ENCODE measurements at regions not wholly inside any gene's neighbourhood (a gene's known extent, or its start where the extent isn't known, plus 50 kb on each side); places are given as distances from the start of the nearest gene placed in this dataset.

DNA sequence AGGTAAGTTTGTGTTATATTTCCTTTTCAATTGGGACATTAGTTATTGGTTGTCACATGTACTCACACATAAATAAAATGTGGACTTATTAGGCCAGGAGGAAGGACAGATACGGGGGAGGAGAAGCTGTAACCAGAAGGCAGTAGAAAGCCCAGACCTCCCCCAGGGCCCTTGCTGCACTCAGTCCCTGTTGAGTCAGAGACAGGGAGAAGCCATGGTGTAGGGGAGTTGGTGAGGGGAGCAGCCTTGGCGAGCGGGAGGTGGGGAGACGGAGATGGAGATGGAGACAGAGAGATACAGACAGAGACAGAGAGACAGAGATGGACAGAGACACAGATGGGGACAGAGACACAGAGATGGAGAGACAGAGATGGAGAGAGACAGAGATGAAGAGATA is 263.2 kb downstream of the DLL1 start:
- TF ChIP-seq, protein P1, sequence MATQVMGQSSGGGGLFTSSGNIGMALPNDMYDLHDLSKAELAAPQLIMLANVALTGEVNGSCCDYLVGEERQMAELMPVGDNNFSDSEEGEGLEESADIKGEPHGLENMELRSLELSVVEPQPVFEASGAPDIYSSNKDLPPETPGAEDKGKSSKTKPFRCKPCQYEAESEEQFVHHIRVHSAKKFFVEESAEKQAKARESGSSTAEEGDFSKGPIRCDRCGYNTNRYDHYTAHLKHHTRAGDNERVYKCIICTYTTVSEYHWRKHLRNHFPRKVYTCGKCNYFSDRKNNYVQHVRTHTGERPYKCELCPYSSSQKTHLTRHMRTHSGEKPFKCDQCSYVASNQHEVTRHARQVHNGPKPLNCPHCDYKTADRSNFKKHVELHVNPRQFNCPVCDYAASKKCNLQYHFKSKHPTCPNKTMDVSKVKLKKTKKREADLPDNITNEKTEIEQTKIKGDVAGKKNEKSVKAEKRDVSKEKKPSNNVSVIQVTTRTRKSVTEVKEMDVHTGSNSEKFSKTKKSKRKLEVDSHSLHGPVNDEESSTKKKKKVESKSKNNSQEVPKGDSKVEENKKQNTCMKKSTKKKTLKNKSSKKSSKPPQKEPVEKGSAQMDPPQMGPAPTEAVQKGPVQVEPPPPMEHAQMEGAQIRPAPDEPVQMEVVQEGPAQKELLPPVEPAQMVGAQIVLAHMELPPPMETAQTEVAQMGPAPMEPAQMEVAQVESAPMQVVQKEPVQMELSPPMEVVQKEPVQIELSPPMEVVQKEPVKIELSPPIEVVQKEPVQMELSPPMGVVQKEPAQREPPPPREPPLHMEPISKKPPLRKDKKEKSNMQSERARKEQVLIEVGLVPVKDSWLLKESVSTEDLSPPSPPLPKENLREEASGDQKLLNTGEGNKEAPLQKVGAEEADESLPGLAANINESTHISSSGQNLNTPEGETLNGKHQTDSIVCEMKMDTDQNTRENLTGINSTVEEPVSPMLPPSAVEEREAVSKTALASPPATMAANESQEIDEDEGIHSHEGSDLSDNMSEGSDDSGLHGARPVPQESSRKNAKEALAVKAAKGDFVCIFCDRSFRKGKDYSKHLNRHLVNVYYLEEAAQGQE (IDR thresholded peaks at IDR 0.05; ENCODE audit: insufficient read depth in 1 of 2, low read depth in 2 of 2, low read length in 2 of 2) = no peak
- TF ChIP-seq TAF1 (IDR thresholded peaks at IDR 0.05; ENCODE audit: borderline replicate concordance, insufficient read depth, low read length) (no peak), POLR2AphosphoS5 (IDR thresholded peaks at IDR 0.05; ENCODE audit: low read depth, low read length) (no peak), SIN3A (IDR thresholded peaks at IDR 0.05; ENCODE audit: borderline replicate concordance, insufficient read depth, low read length) (no peak), FOXP2 (optimal IDR thresholded peaks at IDR 0.05; ENCODE audit: borderline replicate concordance, extremely low read depth, extremely low read length, insufficient read depth) (no peak)

DNA sequence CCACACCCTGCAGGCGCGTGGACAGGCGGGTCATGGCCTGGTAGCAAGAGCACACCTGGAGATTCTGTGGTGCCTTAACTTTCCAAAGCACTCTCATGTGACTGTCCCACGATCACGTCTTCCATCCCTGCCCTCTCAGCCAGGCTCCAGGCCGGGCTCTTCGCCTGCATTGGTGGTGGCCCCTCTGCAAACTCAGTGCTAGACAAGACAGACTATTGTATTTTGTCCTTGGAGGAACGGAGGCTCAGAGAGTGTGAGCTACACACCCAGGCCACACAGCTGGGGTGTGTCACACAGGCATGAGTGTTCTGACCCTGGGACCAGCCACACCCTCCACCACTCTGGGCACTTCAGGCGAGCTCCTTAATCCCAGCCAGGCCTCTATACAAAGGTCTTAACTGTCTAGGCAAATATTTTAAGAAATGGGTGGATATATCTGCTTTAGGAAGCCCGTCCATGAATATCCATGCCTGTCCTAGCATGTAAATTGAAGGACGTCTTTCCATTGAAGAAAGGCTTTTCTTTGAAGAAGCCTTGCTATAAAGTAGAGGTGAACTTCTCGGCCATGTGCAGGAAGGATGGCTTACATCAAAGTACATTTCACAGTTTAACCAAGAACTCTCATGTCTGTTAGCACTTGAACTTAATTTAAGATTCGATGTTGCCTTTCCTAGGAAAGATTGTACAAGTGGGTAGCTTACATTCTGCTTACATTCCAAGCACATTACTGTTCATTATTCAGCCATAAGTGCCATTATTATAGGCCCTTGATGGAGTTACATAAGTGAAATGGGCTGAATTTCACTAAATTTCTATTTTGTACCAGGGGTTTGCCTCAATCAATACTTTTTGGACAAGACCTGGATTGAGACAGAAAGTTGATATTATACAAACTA is 263.9 kb downstream of the DLL1 start:
- TF ChIP-seq POLR2AphosphoS5 (IDR thresholded peaks at IDR 0.05; ENCODE audit: low read depth, low read length) (no peak), TAF1 (IDR thresholded peaks at IDR 0.05; ENCODE audit: borderline replicate concordance, insufficient read depth, low read length) (no peak), FOXP2 (optimal IDR thresholded peaks at IDR 0.05; ENCODE audit: borderline replicate concordance, extremely low read depth, extremely low read length, insufficient read depth) (no peak), SIN3A (IDR thresholded peaks at IDR 0.05; ENCODE audit: borderline replicate concordance, insufficient read depth, low read length) (no peak)
- TF ChIP-seq, protein P1 (IDR thresholded peaks at IDR 0.05; ENCODE audit: insufficient read depth in 1 of 2, low read depth in 2 of 2, low read length in 2 of 2) = no peak

DNA sequence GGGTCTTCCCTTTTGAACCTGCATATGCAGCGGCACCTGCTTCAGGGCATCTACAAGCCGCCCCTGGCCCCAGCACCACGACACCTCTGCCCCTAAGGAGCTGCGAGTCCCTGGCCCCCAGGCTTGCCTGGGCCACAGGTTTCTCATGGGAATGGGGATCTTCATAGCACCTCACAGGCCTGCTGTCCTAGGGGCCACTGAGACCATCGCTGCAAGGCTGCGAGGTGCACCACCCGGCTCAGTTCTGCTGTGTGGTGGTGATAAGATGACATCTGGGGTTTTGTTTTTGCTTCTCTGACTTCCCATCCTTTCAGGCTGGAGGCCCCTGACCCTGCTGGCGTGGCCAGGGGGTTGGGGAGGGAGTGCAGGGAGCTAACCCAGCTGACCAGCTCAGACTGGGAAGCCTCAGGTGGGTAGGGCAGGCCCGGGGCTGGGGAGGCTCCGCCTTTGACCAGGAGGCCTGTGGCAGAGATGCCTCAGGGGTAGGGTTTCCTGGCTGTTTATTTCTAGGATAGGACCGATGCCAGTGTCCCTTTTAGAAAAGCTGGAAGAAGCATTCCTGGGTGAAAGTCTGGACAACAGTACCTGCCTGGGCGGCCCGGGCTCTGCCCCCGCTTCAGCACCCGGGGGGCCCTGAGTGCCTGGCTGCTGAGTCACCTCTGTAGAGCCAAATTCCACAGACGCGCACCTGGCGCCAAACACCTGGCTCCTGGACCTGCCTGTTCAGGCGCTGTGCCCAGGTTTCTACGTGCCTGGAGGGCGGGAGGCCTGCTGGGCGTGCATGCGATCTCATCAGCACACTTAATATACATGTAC is 264.7 kb downstream of the DLL1 start:
- TF ChIP-seq, protein P1 (IDR thresholded peaks at IDR 0.05; ENCODE audit: insufficient read depth in 1 of 2, low read depth in 2 of 2, low read length in 2 of 2) = no peak
- TF ChIP-seq SIN3A (IDR thresholded peaks at IDR 0.05; ENCODE audit: borderline replicate concordance, insufficient read depth, low read length) = no peak
- TF ChIP-seq FOXP2 (optimal IDR thresholded peaks at IDR 0.05; ENCODE audit: borderline replicate concordance, extremely low read depth, extremely low read length, insufficient read depth) = no peak
- TF ChIP-seq POLR2AphosphoS5 (IDR thresholded peaks at IDR 0.05; ENCODE audit: low read depth, low read length) = no peak
- TF ChIP-seq TAF1 (IDR thresholded peaks at IDR 0.05; ENCODE audit: borderline replicate concordance, insufficient read depth, low read length) = no peak

DNA sequence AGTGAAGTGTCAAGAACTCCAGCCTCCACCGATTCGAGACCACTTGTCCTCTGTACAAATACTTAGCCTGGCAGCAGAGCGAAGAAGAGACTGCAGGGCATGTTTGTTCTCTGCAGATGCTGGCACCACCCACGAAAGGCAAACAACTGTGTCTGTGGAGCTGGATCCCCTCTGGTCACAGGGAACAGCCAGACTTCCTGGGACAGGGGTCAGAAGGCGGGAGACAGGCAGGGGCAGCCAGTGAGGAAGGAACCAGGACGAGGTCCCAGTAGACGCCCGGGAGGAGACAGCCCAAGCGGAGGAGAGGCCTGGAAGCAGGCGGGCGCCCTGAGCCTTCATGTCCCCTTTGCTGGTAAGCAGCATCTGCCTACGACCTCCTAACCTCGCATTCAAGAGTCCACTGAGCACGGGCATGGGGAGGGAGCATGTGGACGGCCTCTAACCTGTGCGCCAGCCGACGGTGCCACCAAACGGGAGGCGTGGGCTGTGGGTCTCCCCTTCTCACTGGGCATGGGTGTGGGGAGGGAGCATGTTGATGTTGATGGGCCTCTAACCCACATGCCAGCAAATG is 265.5 kb downstream of the DLL1 start:
- no peak for TF ChIP-seq POLR2AphosphoS5 (IDR thresholded peaks at IDR 0.05; ENCODE audit: low read depth, low read length)
- no peak for TF ChIP-seq TAF1 (IDR thresholded peaks at IDR 0.05; ENCODE audit: borderline replicate concordance, insufficient read depth, low read length)

DNA sequence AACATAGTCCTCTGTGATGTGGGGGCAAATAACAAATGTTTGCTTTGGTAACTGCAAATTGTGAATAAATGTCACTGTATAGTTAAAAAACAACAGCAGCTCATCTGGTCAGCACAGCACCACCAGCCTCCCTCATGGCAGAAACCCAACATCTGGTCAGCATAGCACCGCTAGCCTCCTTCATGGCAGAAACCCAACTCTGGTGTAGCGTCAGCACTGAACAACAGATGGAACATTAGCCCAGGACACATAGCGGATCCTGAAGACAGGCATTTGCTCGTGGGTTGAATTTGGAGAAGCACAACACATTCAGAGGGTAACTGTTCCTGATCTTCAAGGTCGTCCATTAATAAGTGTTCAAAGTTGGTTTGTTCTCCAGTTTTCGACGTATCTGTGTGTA is 265.9 kb downstream of the DLL1 start:
- TF ChIP-seq FOXP2 (optimal IDR thresholded peaks at IDR 0.05; ENCODE audit: borderline replicate concordance, extremely low read depth, extremely low read length, insufficient read depth) (no peak), SIN3A (IDR thresholded peaks at IDR 0.05; ENCODE audit: borderline replicate concordance, insufficient read depth, low read length) (no peak), POLR2AphosphoS5 (IDR thresholded peaks at IDR 0.05; ENCODE audit: low read depth, low read length) (no peak), TAF1 (IDR thresholded peaks at IDR 0.05; ENCODE audit: borderline replicate concordance, insufficient read depth, low read length) (no peak)
- TF ChIP-seq, protein P1 (IDR thresholded peaks at IDR 0.05; ENCODE audit: insufficient read depth in 1 of 2, low read depth in 2 of 2, low read length in 2 of 2) = no peak
